SH-SY5Y (cell line): ENCODE measurements at regions not wholly inside any gene's neighbourhood (a gene's known extent, or its start where the extent isn't known, plus 50 kb on each side); places are given as distances from the start of the nearest gene placed in this dataset.

ENCODE experiments used
- GATA2 ChIP-seq: IDR thresholded peaks from 2 replicates; pipeline ENCODE4 v1.6.1; 2011; ENCODE audit warnings: mild to moderate bottlenecking, low read depth, low read length
- GATA3 ChIP-seq: IDR thresholded peaks from 2 replicates; pipeline ENCODE4 v1.6.1; 2011; ENCODE audit warnings: low read depth, mild to moderate bottlenecking, low read length, moderate library complexity

DNA sequence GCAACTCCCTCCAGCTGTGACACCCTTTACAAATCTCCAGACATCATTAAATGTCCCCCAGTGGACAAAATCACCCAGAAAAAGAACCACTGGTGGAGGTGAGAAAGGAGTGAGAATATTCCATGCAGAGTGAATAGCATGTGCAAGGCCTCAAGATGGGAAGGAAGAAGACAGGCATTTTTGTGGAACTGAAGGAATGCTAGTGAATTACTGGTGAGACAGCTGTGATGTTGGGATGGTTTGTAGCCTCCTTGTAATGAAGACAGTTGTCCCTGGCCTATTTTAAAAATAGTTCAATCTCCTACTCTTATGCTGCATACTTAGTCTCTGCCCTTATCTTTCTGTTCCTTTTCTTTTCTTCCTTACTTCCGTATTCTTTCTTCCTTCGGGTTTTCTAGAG is 124.9 kb upstream of the RPS23 start:
- TF ChIP-seq GATA2 (no peak), GATA3 (no peak)

- TF ChIP-seq GATA3 (no peak), GATA2 (no peak)
Observed at GRCh38 chr5:82399111-82399510, 121.0 kb upstream of the RPS23 start.

- no peak for TF ChIP-seq GATA2
- TF ChIP-seq GATA3, result no peak
Observed at GRCh38 chr5:82397741-82398320, 119.7 kb upstream of the RPS23 start.

GRCh38 chr5:82396871-82397514 is 118.8 kb upstream of the RPS23 start:
- TF ChIP-seq GATA3, result peak; percentile 85
- peak; percentile 93 for TF ChIP-seq GATA2

DNA sequence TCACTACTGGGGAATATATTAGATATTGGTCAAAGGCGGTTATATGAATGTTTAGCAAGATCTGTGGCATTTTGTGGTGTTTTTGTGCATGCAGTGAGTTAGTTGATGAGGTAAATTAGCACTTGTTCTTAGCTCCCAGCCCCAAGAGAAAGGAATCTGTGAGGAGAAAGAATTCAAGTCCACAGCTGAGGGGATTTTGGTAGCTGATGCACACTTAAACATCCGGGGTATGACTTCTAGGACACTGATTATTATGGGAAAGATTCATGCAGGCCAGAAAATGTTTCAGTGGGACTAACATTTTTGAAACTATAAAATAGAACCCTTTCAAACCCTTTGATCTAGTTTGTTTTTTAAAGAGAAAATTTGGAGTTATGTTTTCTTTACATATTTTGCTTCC is 118.2 kb upstream of the RPS23 start:
- TF ChIP-seq GATA2 (no peak), GATA3 (no peak)

- TF ChIP-seq GATA2, result no peak
- TF ChIP-seq GATA3, result no peak
Observed at GRCh38 chr5:82393951-82394350, 115.8 kb upstream of the RPS23 start.

DNA sequence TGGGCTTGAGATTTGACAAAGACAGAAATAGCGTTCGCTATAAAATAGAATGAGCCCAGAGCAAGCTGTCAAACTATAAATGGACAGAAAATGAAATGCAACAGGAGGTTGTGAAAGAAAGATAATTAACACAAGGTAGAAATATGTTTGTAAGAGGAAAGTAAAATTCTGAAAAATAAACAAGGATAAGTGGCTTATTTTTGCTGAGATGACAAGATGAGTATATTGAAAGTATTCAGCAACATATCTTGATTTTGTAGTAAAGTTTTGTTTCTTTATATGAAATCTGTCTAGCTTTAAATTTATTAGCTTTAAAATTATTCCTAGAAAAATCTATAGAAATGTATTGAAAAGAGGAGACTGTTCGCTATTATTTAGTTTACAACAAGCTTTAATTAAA is 111.9 kb upstream of the RPS23 start:
- no peak for TF ChIP-seq GATA2
- no peak for TF ChIP-seq GATA3

- TF ChIP-seq GATA3, result no peak
- TF ChIP-seq GATA2, result no peak
Observed at GRCh38 chr5:82389347-82389746, 111.2 kb upstream of the RPS23 start.

- TF ChIP-seq GATA3 (no peak), GATA2 (no peak)
Observed at GRCh38 chr5:82388181-82388580, 110.0 kb upstream of the RPS23 start.

DNA sequence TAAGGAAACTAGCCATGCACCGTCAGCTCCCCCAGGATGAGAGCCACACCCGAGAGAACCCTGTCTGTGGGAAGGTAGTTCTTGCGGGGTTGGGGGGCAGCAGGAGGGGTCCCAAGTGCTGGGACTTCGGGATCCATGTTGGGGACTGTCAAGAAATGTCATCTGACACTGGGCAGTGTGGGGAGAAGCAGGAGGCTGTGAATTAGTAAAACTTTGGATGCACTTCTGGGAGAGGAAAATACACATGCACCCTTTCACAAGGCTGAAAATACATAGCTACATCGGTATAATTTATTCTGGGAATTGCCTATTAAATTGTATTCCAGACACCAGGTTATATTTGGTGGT is 109.6 kb upstream of the RPS23 start:
- TF ChIP-seq GATA3 (no peak), GATA2 (no peak)

- TF ChIP-seq GATA3 (no peak), GATA2 (no peak; the same call in 1 of the 2 replicates)
Observed at GRCh38 chr5:82387001-82387818, 109.1 kb upstream of the RPS23 start.

DNA sequence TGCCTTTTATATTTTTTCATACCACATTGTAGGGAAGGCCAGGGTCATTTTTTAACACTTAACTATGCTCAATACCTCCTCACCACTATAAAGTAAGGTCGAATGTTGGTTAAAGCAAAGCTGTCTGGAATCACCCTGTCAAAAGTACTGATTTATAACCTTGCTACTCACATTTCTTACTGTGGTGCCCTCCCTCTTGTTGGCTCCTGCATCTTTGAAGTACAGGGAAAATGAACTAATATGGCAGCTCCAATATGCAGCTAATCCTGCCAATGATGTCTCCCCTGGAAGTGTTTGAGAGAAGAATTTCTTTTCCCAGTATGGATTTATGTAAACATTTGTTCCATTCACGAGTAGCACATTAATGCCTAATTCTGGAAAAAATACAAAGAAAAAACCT is 108.4 kb upstream of the RPS23 start:
- TF ChIP-seq GATA2 (no peak), GATA3 (no peak)

- TF ChIP-seq GATA2, result no peak
- no peak for TF ChIP-seq GATA3
Observed at GRCh38 chr5:82384034-82384750, 106.0 kb upstream of the RPS23 start.

DNA sequence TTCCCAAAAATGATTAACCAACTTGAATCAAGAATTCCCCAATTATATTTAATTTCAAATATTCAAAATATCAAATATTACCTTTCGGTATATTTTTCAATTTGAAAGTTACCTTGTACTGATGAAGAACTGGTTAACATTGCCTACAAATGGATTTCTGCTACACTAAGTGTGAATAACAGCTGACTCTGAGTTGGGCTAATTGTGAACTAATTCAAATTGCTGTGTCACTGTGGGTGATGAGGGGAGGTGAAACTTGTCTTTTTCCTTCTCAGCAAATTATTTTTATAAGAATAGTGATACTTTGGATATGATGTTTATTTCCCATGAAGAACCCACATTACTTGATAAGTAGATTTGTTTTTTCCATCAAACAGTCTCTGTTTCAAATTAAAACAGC is 103.4 kb upstream of the RPS23 start:
- no peak for TF ChIP-seq GATA3
- TF ChIP-seq GATA2, result no peak

- TF ChIP-seq GATA2 (no peak), GATA3 (no peak)
Observed at GRCh38 chr5:82376307-82376706, 98.2 kb upstream of the RPS23 start.
